H9 (cell line): ENCODE measurements at regions not wholly inside any gene's neighbourhood (a gene's known extent, or its start where the extent isn't known, plus 50 kb on each side); places are given as distances from the start of the nearest gene placed in this dataset.

Source experiments
- DNase-seq: peaks from one replicate; pipeline ENCODE4 v3.0.0-alpha.2; 2017
- H2AFZ ChIP-seq: one replicate; pipeline ENCODE4 v1.6.1; 2013; ENCODE audit warnings: mild to moderate bottlenecking, low read length, control low read depth, moderate library complexity
- H2AK5ac ChIP-seq: 2 replicates; pipeline ENCODE4 v1.6.1; 2013; ENCODE audit warnings: low read length, control low read depth, mixed read lengths; ENCODE audit not compliant: insufficient read length
- H2BK120ac ChIP-seq: one replicate; pipeline ENCODE4 v1.6.1; 2013; ENCODE audit warnings: low read depth, mild to moderate bottlenecking, low read length, control low read depth, inconsistent platforms; ENCODE audit not compliant: poor library complexity, severe bottlenecking
- H2BK12ac ChIP-seq: 2 replicates; pipeline ENCODE4 v1.6.1; 2013; ENCODE audit warnings: low read length, control low read depth, mixed read lengths, low read depth; ENCODE audit not compliant: insufficient read length
- H2BK15ac ChIP-seq: 2 replicates; pipeline ENCODE4 v1.6.1; 2013; ENCODE audit warnings: low read depth, low read length, control low read depth
- H2BK20ac ChIP-seq: one replicate; pipeline ENCODE4 v1.6.1; 2013; ENCODE audit warnings: low read depth, mild to moderate bottlenecking, low read length, control low read depth, inconsistent platforms; ENCODE audit not compliant: poor library complexity, severe bottlenecking
- H2BK5ac ChIP-seq: 2 replicates; pipeline ENCODE4 v1.6.1; 2013; ENCODE audit warnings: low read length, control low read depth, mixed read lengths; ENCODE audit not compliant: insufficient read length
- H3K14ac ChIP-seq: 2 replicates; pipeline ENCODE4 v1.6.1; 2013; ENCODE audit warnings: low read length, control low read depth; ENCODE audit not compliant: insufficient read depth
- H3K18ac ChIP-seq: 2 replicates; pipeline ENCODE4 v1.6.1; 2013; ENCODE audit warnings: low read depth, mild to moderate bottlenecking, mixed read lengths, low read length, control low read depth; ENCODE audit not compliant: insufficient read length
- H3K23ac ChIP-seq: 2 replicates; pipeline ENCODE4 v1.6.1; 2013; ENCODE audit warnings: low read length, control low read depth, mixed read lengths, low read depth; ENCODE audit not compliant: insufficient read length
- H3K23me2 ChIP-seq: 2 replicates; pipeline ENCODE4 v1.6.1; 2013; ENCODE audit warnings: low read depth, mild to moderate bottlenecking, mixed read lengths, low read length, control low read depth; ENCODE audit not compliant: insufficient read length, poor library complexity, severe bottlenecking
- H3K27ac ChIP-seq: 2 replicates; pipeline ENCODE4 v1.5.1; 2013; ENCODE audit warnings: low read length, control low read depth, mixed read lengths, low read depth; ENCODE audit not compliant: insufficient read length
- H3K27me3 ChIP-seq: 2 replicates; pipeline ENCODE4 v1.6.1; 2013; ENCODE audit warnings: low read length, control low read depth, inconsistent platforms; ENCODE audit not compliant: insufficient read depth
- H3K4ac ChIP-seq: 2 replicates; pipeline ENCODE4 v1.6.1; 2013; ENCODE audit warnings: low read depth, mild to moderate bottlenecking, control low read depth, inconsistent platforms, low read length, moderate library complexity
- H3K4me1 ChIP-seq: 2 replicates; pipeline ENCODE4 v1.6.1; 2013; ENCODE audit warnings: low read length, control low read depth, inconsistent platforms; ENCODE audit not compliant: insufficient read depth
- H3K4me2 ChIP-seq: 2 replicates; pipeline ENCODE4 v1.6.1; 2013; ENCODE audit warnings: low read length, control low read depth, mixed read lengths; ENCODE audit not compliant: insufficient read length, insufficient read depth
- H3K56ac ChIP-seq: 2 replicates; pipeline ENCODE4 v1.6.1; 2013; ENCODE audit warnings: low read depth, mild to moderate bottlenecking, mixed read lengths, low read length, control low read depth; ENCODE audit not compliant: insufficient read length
- H3K79me1 ChIP-seq: 2 replicates; pipeline ENCODE4 v1.6.1; 2013; ENCODE audit warnings: low read depth, mild to moderate bottlenecking, moderate library complexity, low read length, control low read depth, inconsistent platforms; ENCODE audit not compliant: insufficient read depth, poor library complexity, severe bottlenecking
- H3K79me2 ChIP-seq: 2 replicates; pipeline ENCODE4 v1.6.1; 2013; ENCODE audit warnings: low read length, control low read depth, inconsistent platforms; ENCODE audit not compliant: insufficient read depth
- H3K9ac ChIP-seq: 2 replicates; pipeline ENCODE4 v1.6.1; 2013; ENCODE audit warnings: low read length, control low read depth, mixed read lengths; ENCODE audit not compliant: insufficient read length; ENCODE audit errors: extremely low read depth
- H3K9me3 ChIP-seq: one replicate; pipeline ENCODE4 v1.6.1; 2013; ENCODE audit warnings: low read depth, low read length, inconsistent platforms; ENCODE audit not compliant: control insufficient read depth
- H3T11ph ChIP-seq: one replicate; pipeline ENCODE4 v1.6.1; 2013; ENCODE audit warnings: mild to moderate bottlenecking, low read length, control low read depth, inconsistent platforms
- H4K20me1 ChIP-seq: one replicate; pipeline ENCODE4 v1.6.1; 2013; ENCODE audit not compliant: control insufficient read depth, insufficient read length, insufficient read depth
- H4K5ac ChIP-seq: 2 replicates; pipeline ENCODE4 v1.6.1; 2013; ENCODE audit warnings: low read depth, mild to moderate bottlenecking, mixed read lengths, low read length, control low read depth; ENCODE audit not compliant: insufficient read length
- H4K8ac ChIP-seq: replicated peaks from 2 replicates; pipeline ENCODE4 v1.6.1; 2013; ENCODE audit warnings: low read length, control low read depth, mixed read lengths, low read depth; ENCODE audit not compliant: insufficient read length
- H4K91ac ChIP-seq: 2 replicates; pipeline ENCODE4 v1.6.1; 2013; ENCODE audit warnings: low read depth, mild to moderate bottlenecking, moderate library complexity, mixed read lengths, low read length, control low read depth; ENCODE audit not compliant: insufficient read length
- H3K27ac Mint-ChIP-seq, 3 experiments: 2 replicates in 2 of 3; 3 replicates in 1 of 3; pipeline ENCODE4 v1.8.0; 2020 to 2021; ENCODE audit warnings: mixed read lengths in 3 of 3, mild to moderate bottlenecking in 1 of 3, moderate library complexity in 1 of 3
- H3K27me3 Mint-ChIP-seq: 2 replicates; pipeline ENCODE4 v1.8.0; 2021; ENCODE audit warnings: low read depth, mild to moderate bottlenecking, moderate library complexity, mixed read lengths
- H3K36me3 Mint-ChIP-seq, 3 experiments: 2 replicates in 2 of 3; 3 replicates in 1 of 3; pipeline ENCODE4 v1.8.0; 2020 to 2021; ENCODE audit warnings: low read depth in 3 of 3, mixed read lengths in 3 of 3; ENCODE audit not compliant: insufficient read depth in 1 of 3
- H3K4me1 Mint-ChIP-seq, 2 experiments: 2 replicates each; pipeline ENCODE4 v1.8.0; 2020; ENCODE audit warnings: mixed read lengths in 2 of 2
- H3K4me3 Mint-ChIP-seq, 2 experiments: 2 replicates in 1 of 2; 3 replicates in 1 of 2; pipeline ENCODE4 v1.8.0; 2020 to 2021; ENCODE audit warnings: mild to moderate bottlenecking in 2 of 2, mixed read lengths in 2 of 2, moderate library complexity in 1 of 2
- H3K9me3 Mint-ChIP-seq, 2 experiments: 2 replicates in 1 of 2; 3 replicates in 1 of 2; pipeline ENCODE4 v1.8.0; 2020; ENCODE audit warnings: mild to moderate bottlenecking in 2 of 2, mixed read lengths in 2 of 2, moderate library complexity in 1 of 2
- CTCF ChIP-seq: fragments of 200-600 bp; sonication (generic); conservative IDR thresholded peaks from 3 replicates; pipeline ENCODE4 v1.8.0; 2021; ENCODE audit warnings: antibody characterized with exemption, mild to moderate bottlenecking
- WGBS: extraction: QIAGEN DNeasy Blood & Tissue Kit; methylation state at CpG from one replicate; pipeline ENCODE4 v1.1.7; 2013; ENCODE audit warnings: missing lambda C conversion rate, low lambda C conversion rate, mixed read lengths; ENCODE audit not compliant: insufficient read length; ENCODE audit errors: extremely low coverage; 5-methylcytosine and 5-hydroxymethylcytosine counted together

DNA sequence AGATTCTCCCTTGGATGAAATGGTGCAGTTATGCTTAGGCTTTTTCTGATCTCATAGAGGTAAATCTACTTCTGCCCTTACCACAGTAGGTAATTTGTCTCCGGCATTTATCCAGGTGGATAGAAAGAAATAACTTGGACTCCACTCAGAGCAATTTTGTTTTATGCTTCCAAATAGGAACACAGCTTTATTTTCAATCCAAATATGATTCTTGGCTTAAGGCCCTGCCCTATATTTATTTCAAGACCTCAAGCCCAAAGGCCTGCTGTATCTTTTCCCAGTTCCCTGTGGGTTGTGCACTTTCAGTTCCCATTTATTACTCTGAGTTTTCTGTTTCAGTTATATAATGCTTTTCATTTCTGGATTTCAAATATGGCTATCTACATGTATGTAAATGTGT lies 274.2 kb upstream of the SMC2 start:
- no peak overlapping the region for H3K56ac ChIP-seq
- H3K23me2 ChIP-seq = no peaks in the 10 kb centered on the region
- no peak overlapping the region for H2AK5ac ChIP-seq
- H2BK20ac ChIP-seq = no peak overlapping the region
- no peak overlapping the region for H4K91ac ChIP-seq
- H3K27me3 Mint-ChIP-seq = no peaks in the 10 kb centered on the region
- no peak overlapping the region for H2BK12ac ChIP-seq
- TF ChIP-seq CTCF = no peak
- H3K4me1 ChIP-seq = no peaks in the 10 kb centered on the region
- no peak overlapping the region for H3K27ac Mint-ChIP-seq
- H4K5ac ChIP-seq = no peak overlapping the region
- DNase-seq = no peak
- H2AFZ ChIP-seq = no peak overlapping the region
- H2BK15ac ChIP-seq = no peak overlapping the region
- H3K79me1 ChIP-seq = no peaks in the 10 kb centered on the region
- H3K79me2 ChIP-seq = no peaks in the 10 kb centered on the region
- H3K27ac ChIP-seq = no peak overlapping the region
- H4K8ac ChIP-seq = no peak overlapping the region
- no peak overlapping the region for H2BK5ac ChIP-seq
- no peak overlapping the region for H3K4me3 Mint-ChIP-seq
- H3K4me2 ChIP-seq = no peak overlapping the region
- no peak overlapping the region for H3K23ac ChIP-seq
- no peaks in the 10 kb centered on the region for H3K9me3 Mint-ChIP-seq
- no peaks in the 10 kb centered on the region; a peak in 2 of 7 replicates for H3K36me3 Mint-ChIP-seq
- H3K27me3 ChIP-seq = no peaks in the 10 kb centered on the region
- H3K18ac ChIP-seq = no peak overlapping the region
- no CpG with 5 or more reads among the region's 1 CpG for WGBS
- H2BK120ac ChIP-seq = no peak overlapping the region
- no peak overlapping the region for H3K9ac ChIP-seq
- no peaks in the 10 kb centered on the region for H3K4me1 Mint-ChIP-seq
- no peak overlapping the region for H3K4ac ChIP-seq
- no peaks in the 10 kb centered on the region for H4K20me1 ChIP-seq
- H3K14ac ChIP-seq = no peak overlapping the region
- no peak overlapping the region for H3T11ph ChIP-seq
- no peaks in the 10 kb centered on the region for H3K9me3 ChIP-seq
